ENCODE measurements at regions not wholly inside any gene's neighbourhood (a gene's known extent, or its start where the extent isn't known, plus 50 kb on each side); places are given as distances from the start of the nearest gene placed in this dataset.
"Not testable (repeated sequence)": the region's sequence is repeated elsewhere in the genome, so short reads cannot be mapped to it uniquely, and the experiment has no call there.

DNA sequence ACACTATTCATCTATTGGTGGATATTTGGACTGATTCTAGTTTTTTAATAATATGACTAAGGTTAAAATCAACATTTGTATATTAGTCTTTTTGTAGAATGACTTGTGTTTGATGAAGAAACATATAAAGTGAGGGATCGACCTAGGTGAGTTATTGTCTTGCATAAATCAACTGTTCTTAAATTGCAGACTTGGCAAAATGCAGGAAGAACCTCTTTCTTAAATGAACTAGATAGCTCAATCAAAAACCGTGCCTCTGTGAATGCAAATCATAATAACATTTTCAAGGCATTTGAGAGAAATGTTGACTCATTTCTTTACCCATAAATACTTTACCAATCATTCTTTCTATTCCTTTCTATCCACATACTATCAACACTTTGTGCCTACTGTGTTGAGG, 101.5 kb upstream of the ANK3 start:
- no peak overlapping the region for H3K27ac ChIP-seq
- H3K4me3 ChIP-seq, result no peak overlapping the region

DNA sequence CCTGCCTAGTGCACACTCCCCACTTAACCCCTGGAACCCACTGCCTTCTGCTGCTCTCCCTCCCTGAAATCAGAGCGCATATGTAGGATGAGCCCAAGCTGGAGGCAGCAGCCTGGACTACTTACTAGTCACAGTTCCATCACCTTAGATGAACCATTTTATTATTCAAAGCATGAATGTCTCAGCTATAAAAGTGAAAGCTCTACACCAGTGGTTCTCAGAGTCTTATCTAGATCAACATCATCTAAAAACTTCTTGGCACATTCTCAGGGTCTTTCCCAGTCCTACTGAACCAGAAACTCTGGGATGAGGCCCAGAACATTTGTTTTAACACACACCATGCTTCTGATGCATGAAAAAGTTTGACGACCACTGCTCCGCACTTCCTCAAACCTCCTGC, 100.3 kb upstream of the ANK3 start:
- Histone ChIP-seq H3K4me3 (no peak overlapping the region), H3K27ac (no peak overlapping the region)

DNA sequence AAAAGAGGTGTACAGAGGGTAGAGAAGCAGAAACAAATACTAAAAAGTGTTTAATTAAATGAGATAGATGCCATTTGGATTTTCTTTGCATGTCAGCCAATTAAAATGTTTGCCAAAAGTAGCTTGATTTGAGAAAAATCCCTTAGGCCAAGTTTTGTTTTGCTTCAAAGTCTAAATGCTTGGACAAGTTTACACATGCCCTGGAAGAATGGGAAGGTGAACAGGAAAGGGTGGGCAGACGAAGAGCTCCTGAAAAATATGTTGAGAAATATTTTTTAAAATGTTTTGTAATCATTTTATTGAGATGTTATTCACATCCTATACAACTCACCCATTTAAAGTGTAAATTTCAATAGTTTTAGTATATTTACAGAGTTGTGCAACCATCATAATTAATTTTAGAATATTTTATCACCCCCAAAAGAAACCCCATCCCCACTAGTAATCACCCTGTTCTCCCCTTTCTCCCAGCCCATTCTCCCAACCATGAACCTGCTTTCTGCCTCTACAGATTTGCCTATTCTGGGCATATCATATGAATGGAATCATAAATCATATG, 98.5 kb upstream of the ANK3 start:
- Histone ChIP-seq H3K27ac (no peak overlapping the region), H3K4me3 (no peak overlapping the region)

DNA sequence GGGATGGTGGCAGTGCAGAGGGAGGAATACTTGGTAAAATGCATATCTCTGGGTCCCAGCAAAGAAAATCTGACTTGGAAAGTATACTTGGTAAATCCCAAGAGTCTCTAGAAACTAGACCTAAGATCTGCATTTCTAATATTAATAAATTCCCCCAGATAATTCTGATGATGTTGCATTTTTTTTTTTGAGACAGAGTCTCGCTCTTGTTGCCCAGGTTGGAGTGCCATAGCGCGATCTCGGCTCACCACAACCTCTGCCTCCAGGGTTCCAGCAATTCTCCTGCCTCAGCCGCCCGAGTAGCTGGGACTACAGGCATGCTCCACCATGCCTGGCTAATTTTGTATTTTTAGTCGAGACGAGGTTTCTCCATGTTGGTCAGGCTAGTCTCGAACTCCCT, 97.9 kb upstream of the ANK3 start:
- Histone ChIP-seq H3K27ac (no peak overlapping the region), H3K4me3 (no peak overlapping the region)

DNA sequence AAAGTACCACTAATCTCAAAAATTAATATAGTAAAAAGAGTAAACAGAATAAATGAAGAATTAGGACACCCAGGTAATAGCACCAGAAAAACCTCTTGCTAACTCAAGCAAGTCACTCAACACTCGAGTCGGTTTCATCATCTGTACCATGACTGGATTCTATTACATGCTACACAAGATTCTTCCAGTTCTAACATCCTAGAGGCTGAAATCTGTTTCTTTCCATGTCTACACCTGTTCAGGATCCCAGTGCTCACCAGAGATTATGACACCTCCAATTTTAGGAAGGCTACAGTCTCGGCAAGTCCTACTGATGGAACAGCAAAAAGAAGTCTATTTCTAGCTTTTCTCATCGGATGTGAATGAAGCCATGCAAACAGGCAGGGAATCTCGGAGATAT, 95.3 kb upstream of the ANK3 start:
- H3K27ac ChIP-seq, result no peak overlapping the region
- no peak overlapping the region for H3K4me3 ChIP-seq

DNA sequence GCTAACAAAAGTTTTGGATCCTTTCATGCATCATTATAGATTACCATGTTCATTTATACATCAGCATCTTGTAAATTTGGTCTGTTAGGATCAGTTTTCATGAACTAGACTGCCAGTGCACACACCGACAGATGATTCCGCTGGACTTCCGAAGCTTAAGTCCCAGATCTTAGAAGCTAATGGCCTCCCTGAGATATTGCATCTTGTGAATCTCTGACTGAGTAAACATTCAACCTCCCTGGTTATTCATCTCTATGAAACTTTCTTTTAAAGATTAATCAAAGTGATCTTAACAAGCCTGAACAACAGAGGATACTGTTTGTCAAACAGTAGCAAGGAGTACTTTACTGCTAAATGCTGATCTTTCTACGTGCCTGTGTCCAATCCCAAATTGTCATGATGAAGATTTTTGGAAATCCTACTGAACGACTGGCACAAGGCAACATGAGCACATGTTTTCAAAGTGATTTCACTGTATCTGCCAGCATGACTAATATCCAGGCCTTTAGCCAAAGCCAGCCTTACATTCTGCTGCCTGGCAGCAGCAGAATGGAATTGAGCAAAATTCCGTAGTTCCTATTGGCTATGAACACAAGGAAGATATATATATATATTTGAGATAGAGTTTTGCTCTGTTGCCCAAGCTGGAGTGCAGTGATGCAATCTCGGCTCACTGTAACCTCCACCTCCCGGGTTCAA, 91.3 kb upstream of the ANK3 start:
- H3K4me3 ChIP-seq, result no peak overlapping the region
- H3K27ac ChIP-seq, result peak overlapping the region in 1 of 21 experiments; percentile 40

DNA sequence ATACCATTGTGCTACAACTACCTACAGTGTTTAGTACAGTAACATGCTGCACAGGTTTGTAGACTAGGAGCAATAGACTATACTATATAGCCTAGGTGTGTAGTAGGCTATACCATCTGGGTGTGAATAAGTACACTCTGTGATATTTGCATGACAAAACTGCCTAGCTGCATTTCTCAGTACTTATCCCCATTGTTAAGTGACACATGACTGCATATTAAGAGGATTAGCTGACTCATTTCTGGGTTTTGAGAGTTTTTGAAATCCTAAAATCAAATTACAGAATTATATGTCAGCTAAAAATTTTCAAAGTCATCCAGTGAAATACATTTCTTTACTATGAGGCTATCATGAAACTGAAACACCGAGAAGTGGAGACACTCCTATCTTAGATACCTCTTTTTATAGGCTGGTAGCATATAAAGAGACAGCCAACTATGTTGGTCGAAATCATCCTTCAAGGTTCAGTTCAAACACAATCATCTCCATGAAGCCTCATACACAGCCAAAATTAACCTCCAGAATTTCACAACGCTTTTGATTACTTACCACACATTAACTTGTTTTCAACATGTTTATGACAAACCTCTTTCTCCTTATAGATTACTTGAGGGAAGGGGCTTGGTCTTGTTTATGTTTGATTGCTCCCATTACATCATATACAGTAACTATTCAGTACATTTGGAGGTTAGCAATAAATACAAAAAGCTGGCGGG, 89.8 kb upstream of the ANK3 start:
- Histone ChIP-seq H3K27ac (no peak overlapping the region), H3K4me3 (no peak overlapping the region)

DNA sequence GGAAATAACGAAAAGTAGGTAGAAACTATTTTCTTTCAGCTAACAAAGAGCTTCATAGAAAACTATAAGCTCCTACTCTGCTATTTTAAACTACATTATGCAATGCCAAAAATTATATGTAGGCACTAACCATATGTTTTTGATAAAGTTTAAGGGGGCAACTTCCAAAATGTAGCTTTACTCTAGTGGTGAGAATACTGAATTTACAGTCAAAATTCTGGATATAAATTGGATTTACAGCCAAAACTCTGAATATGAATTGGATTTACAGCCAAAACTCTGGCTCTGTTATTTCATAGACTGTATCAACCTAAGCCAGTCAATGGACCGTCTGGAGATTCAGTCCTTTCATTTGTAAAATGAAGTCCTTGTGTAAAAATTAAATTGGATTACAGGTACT, 86.8 kb upstream of the ANK3 start:
- H3K4me3 ChIP-seq, result no peak overlapping the region
- H3K27ac ChIP-seq, result no peak overlapping the region

DNA sequence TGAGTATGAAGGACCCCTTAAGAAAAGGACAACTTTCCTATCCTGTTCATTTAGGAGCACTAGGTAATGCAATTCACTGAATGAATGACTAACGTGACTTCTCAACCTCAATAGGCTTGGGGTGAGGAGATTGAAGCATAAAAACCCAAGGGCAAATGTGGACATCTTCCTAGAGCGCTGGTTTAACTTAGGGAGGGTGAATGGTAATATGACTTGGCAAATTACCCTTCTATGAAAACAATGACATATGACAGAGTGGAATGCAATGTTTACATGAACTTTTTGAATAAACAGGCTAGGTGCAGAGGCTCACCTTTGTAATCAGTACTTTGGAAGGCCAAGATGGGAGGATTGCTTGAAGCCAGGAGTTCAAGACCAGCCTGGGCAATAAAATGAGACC, 83.9 kb upstream of the ANK3 start:
- no peak overlapping the region for H3K4me3 ChIP-seq

DNA sequence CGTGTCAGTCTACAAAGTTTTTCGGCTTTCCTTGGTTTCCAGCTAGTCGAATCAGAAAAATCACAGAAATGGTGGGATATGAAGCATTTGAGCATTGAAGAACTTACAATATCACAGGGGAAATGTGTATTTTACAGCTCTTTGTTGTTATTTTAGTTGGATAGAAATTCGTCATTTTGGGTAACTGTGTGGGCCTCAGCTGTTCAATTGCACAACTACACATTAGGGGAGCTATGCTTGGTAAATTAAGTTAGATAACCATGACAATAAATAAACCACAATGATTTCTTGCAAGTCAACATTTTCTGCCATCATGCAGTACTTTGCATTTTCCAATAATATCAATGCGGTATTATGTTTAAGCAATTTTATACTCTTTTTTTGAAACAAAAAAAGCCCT, 80.4 kb upstream of the ANK3 start:
- H3K4me3 ChIP-seq, result no peak overlapping the region
- no peak overlapping the region for H3K27ac ChIP-seq

More for the DNA sequence above, 83.9 kb upstream of the ANK3 start:
- H3K27ac ChIP-seq, result no peak overlapping the region

DNA sequence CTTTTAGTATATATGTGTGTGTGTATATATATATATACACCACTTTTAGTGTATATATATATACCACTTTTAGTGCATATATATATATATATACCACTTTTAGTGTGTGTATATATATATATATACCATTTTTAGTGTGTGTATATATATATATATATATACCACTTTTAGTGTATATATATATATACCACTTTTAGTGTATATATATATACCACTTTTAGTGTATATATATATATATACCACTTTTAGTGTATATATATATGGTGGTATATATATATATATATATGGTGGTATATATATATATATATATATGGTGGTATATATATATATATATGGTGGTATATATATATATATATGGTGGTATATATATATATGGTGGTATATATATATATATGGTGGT, 79.5 kb upstream of the ANK3 start:
- not testable (repeated sequence) for H3K27ac ChIP-seq, H3K4me3 ChIP-seq

DNA sequence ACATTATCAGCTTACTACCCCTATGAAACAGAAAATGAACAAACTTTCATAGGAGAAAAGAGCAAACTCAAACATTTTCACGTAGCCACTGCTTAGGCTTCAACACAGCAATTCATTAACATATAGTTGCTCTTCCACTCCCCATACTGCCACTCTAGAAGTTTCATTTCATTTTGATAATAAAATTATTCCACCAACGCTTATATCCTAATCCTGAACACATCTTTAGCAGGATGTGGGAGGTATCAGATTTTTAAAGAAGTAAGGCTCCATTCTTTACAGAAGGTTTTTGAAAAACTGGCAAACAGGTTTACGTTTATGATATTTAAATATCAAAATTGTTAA, 77.5 kb upstream of the ANK3 start:
- Histone ChIP-seq H3K27ac (no peak overlapping the region), H3K4me3 (no peak overlapping the region)

DNA sequence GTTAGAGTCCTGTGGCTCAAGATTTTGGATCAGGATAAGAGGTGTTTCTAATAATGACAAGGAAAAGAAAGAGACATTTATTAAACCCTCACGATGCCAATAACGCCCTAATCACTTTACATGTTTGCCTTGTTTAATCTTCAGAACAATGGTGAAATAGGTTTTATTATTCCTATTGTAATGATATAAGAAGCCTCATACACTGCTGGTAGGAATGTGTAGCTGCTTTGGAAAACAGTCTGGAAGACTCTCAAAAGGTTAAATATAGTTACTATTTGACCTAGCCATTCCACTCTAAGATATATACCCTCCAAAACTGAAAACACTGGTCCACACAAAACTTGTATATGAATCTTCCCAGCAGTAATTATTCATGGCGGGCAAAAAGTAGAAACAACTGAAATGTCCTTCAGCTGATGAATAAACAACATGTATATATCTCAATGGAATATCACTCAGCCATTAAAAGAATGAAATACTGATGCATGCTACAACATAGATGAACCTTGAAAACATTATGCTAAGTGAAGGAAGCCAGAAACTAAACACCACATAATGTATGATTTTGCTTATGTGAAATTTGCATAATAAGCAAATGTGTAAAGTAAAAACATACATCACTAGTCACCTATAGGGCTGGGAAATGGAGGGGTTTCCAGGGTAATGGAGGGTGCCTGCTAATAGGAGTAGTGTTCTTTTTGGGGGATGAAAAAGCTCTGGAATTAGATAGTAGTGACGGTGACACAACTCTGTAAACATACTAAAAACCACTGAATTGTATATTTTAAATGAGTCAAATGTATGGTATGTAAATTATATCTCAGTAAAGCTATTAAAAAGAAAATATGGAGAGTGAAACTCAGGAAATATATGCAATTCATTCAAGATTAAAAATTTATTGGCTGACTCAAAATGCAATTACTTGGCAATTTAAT, 76.9 kb upstream of the ANK3 start:
- no peak overlapping the region for H3K27ac ChIP-seq

DNA sequence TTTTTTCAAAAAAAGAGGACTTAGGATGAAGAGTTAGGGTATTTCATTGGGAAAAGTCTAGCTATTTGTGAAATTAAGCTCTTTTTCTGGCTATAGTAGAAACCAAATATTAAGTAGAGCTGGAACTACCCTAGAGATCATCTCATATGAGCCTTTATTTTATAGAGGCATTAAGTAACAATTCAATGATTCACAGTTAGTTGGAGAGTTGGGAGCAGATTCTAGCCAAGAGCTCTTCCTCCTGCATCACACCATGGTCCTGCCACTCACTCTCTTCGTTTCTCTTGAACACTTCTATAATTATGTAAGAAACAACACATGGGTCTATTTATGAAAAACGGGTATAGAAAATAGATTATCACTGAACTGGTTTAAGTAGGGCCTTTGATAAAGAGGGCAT, 76.1 kb upstream of the ANK3 start:
- no peak overlapping the region for H3K27ac ChIP-seq
- H3K4me3 ChIP-seq, result no peak overlapping the region

More for the DNA sequence above, 76.9 kb upstream of the ANK3 start:
- H3K4me3 ChIP-seq, result no peak overlapping the region

DNA sequence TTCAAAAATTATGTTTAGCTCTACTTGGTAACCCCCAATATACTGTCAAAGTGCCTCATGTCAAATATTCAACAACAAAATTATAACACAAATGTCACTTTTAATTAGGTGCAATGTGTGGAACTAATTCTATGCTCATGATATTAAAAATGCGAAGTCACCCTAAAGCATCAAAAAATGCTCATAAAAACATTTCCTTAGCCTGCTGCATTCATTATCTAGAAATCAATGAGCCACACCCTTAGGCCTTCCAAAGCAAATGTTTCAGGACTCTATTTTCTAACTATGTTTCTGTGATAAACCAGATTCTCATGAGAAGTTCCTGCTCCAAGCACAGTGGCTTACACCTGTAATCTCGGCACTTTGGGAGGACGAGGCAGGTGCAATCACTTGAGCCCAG, 75.0 kb upstream of the ANK3 start:
- Histone ChIP-seq H3K27ac (no peak overlapping the region), H3K4me3 (no peak overlapping the region)

DNA sequence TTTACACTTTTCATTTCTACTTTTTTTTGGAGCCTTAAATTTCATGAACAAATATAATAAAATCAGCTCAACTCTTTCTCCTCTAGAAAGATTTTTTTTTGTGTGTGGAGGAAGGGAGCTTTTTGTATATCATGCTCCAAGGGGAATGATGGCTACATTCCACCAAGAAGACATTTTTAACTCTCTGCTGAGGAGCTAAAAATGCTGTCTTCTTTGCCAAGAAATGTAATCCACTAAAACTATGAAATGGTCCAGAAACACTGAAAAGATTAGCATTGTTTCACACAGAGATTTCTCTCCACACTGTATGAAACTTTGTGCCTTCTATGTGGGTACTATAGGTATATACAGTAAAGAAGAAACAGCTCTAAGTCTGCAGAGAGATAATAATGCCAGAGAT, 74.1 kb upstream of the ANK3 start:
- no peak overlapping the region for H3K4me3 ChIP-seq
- H3K27ac ChIP-seq, result no peak overlapping the region

DNA sequence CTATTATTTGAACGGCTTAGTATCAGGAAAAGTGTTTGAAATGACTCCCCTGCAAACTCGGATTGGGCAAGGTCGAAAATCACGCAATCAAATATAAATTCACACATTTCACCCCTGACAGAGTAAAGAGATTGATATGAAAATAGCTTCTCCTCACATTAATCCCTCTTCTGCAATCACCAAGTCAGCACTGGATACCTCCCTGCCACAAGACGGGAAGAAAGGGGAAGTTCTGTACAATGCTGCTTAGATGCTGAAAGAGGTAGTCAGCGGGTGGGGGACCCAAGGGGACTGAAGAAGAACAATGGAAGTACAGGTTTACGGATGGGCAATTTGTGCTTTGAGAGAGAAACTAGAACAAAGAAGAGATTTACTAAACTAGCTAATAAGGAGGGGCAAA, 72.0 kb upstream of the ANK3 start:
- Histone ChIP-seq H3K27ac (no peak overlapping the region), H3K4me3 (no peak overlapping the region)

DNA sequence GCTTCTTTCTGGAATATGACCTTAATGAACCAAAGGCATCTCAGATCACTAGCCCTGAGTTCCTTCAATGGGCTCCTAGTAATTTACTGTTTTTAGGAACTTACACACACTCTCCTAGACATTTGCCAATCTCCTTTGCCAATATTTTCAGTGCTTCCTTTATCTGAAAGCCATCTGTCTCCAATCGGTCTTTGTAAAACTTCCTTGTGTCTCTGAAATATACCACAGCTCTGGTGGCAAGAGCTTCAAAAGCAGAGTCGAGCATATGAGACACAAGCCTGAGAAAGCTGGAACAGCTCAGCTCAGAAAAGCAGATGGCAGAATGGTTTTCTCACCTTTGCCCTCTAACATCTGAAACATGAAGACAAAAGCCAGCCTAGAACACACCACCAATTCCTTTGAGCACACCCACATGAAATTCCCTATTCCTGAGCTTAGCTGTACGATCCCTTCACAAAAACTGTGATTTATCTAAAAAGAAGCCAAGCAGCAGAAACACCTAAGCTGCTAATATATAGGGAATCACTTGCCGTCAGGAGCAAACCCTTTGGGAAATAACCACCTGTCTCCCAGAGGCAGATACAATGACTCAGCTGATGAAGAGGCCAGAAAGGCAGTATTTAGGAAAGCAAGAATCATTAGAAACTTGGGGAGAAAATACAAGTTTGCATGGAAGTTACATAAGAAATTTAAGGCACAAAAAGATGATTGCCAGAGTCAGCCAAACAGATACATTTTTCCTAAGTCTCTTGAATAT, 70.2 kb upstream of the ANK3 start:
- no peak overlapping the region for H3K4me3 ChIP-seq
- H3K27ac ChIP-seq, result no peak overlapping the region

DNA sequence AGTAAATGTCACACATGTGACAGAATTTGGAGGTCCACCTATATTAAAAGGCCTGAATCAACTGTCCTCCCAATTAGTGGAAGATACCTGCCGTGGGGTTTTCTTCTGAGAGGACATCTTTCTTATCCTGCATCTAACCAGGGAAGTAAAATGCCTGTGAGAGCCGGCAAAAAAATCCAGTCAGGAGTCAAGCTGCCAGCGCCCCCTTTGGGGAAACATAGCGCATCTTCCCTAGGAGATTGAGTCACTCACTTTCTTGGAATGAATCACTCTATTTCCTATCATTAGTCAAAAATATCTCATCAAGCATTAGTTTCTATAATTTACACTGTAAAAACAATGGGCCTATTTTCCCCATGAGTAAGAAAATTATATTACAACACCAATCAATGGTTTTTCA, 66.4 kb upstream of the ANK3 start:
- Histone ChIP-seq H3K4me3 (no peak overlapping the region), H3K27ac (no peak overlapping the region)

DNA sequence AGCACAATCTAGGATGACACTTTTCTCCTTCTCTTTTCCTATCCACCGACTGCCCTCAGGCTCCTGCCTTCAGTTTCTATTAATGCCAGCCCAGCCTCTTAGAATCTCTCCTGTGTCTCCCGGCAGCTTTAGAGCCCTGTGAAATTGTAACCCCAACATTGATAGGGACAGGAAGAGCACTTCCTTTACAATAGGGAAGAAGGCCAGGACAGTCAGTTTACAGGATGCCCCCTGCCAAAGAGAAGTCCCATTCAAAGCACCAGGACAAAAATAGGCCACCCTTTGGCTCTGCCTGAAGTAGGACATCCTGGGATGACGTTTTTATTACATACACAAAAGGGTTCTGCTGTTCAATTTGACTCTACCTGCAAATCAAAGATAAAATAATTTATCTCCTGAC, 64.7 kb upstream of the ANK3 start:
- H3K27ac ChIP-seq, result no peak overlapping the region
- H3K4me3 ChIP-seq, result no peak overlapping the region

All from skin epidermis (tissue), 12 donors.